Spleen (tissue), 7 donors: ENCODE measurements at regions not wholly inside any gene's neighbourhood (a gene's known extent, or its start where the extent isn't known, plus 50 kb on each side); places are given as distances from the start of the nearest gene placed in this dataset.

ENCODE experiments used
- POLR2A ChIP-seq, 3 donors: fragments of 450-650 bp; IDR thresholded peaks; one replicate each; pipeline ENCODE4 v1.5.1; 2017; ENCODE audit warnings: antibody characterized with exemption in 3 of 3, mild to moderate bottlenecking in 1 of 3
- POLR2AphosphoS5 ChIP-seq, 3 donors: sonication (generic); formaldehyde crosslinking; IDR thresholded peaks; one replicate each; pipeline ENCODE4 v1.5.1; 2017; ENCODE audit warnings: antibody characterized with exemption in 3 of 3
- TF ChIP-seq, protein P1 (sequence below), 11 experiments: fragments of 200-600 bp in 7 of 11; fragments of 450-650 bp in 4 of 11; sonication (generic) in 4 of 11; IDR thresholded peaks in 8 of 11; conservative IDR thresholded peaks in 3 of 11; 1 replicate in 7 of 11; 2 replicates in 4 of 11; pipeline versions ENCODE4 v1.4.0 to v1.8.0; 2016 to 2021; ENCODE audit warnings: antibody characterized with exemption in 11 of 11, inconsistent platforms in 4 of 11, mild to moderate bottlenecking in 1 of 11
- donor health status: DM: no; HTN: no; CAD: no; lungs with moderate emphysema.
- donor health status: DM: no; HTN: no; CAD: no.
- donor health status: DM: no; HTN: no; CAD: no.

DNA sequence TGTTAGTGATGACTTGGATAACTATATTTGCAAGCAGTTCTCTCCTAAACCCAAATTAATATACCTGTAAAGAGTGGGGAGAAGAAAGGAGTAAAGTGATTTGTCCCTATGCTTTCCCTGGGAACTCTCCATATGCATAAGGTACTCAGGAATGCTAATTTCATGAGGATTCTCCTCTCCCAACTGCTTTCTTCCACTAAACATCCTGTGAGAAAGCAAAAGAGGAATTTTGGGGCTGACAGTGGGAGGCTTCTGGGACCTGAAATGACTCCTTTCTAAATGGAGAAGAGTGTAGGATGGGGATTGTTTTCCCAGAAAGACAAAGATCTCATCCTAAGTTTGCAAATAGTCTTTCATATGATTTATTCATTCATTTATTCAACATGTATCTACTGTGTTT lies 250.5 kb downstream of the TDRD3 start:
- TF ChIP-seq, protein P1, sequence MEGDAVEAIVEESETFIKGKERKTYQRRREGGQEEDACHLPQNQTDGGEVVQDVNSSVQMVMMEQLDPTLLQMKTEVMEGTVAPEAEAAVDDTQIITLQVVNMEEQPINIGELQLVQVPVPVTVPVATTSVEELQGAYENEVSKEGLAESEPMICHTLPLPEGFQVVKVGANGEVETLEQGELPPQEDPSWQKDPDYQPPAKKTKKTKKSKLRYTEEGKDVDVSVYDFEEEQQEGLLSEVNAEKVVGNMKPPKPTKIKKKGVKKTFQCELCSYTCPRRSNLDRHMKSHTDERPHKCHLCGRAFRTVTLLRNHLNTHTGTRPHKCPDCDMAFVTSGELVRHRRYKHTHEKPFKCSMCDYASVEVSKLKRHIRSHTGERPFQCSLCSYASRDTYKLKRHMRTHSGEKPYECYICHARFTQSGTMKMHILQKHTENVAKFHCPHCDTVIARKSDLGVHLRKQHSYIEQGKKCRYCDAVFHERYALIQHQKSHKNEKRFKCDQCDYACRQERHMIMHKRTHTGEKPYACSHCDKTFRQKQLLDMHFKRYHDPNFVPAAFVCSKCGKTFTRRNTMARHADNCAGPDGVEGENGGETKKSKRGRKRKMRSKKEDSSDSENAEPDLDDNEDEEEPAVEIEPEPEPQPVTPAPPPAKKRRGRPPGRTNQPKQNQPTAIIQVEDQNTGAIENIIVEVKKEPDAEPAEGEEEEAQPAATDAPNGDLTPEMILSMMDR (IDR thresholded peaks at IDR 0.05 in 8 of 11, conservative IDR thresholded peaks at IDR 0.05 in 3 of 11) = no peak
- no peak for TF ChIP-seq POLR2AphosphoS5 (IDR thresholded peaks at IDR 0.05)
- no peak for TF ChIP-seq POLR2A (IDR thresholded peaks at IDR 0.05)
